Activated CD8-positive, alpha-beta T cell treated with anti-CD3 and anti-CD28 coated beads, Interleukin-2, amount 10 ng/mL, durations not matched to agents 7 days and 5 days (primary cell): ENCODE measurements at regions not wholly inside any gene's neighbourhood (a gene's known extent, or its start where the extent isn't known, plus 50 kb on each side); places are given as distances from the start of the nearest gene placed in this dataset.

ENCODE experiments used
- ATAC-seq: fragments of 150-1000 bp; cut with Tn5 transposase; one replicate; pipeline ENCODE4 v1.10.0; 2021; ENCODE audit warnings: moderate library complexity
- CTCF ChIA-PET: fragments of 350-600 bp; sonication (Branson Sonifier 250); formaldehyde crosslinking; loops from one replicate; lab custom pipeline; 2021; ENCODE audit warnings: antibody characterized with exemption; lab: Charles Lee
- POLR2A ChIA-PET: fragments of 350-600 bp; sonication (Branson Sonifier 250); formaldehyde crosslinking; loops from one replicate; lab custom pipeline; 2021; ENCODE audit warnings: antibody characterized with exemption; lab: Charles Lee
- DNase-seq: peaks from one replicate; pipeline ENCODE4 v3.0.0-alpha.2; 2020
- H3K27ac Mint-ChIP-seq: one replicate; pipeline ENCODE4 v1.8.0; 2021; ENCODE audit warnings: mild to moderate bottlenecking, mixed read lengths
- H3K27me3 Mint-ChIP-seq: one replicate; pipeline ENCODE4 v1.8.0; 2021; ENCODE audit warnings: low read depth, mixed read lengths
- H3K36me3 Mint-ChIP-seq: one replicate; pipeline ENCODE4 v1.8.0; 2021; ENCODE audit warnings: low read depth, mixed read lengths
- H3K4me1 Mint-ChIP-seq: one replicate; pipeline ENCODE4 v1.8.0; 2021; ENCODE audit warnings: low read depth, mixed read lengths
- H3K4me3 Mint-ChIP-seq: one replicate; pipeline ENCODE4 v1.8.0; 2021; ENCODE audit warnings: mild to moderate bottlenecking, mixed read lengths
- H3K9me3 Mint-ChIP-seq: one replicate; pipeline ENCODE4 v1.8.0; 2022; ENCODE audit warnings: mixed read lengths; ENCODE audit not compliant: insufficient read depth

GRCh38 chr14:56023661-56024081 lies 94.5 kb upstream of the PELI2 start:
- H3K4me3 Mint-ChIP-seq, result no peak overlapping the region
- no peaks in the 10 kb centered on the region for H3K4me1 Mint-ChIP-seq
- ChIA-PET POLR2A (no interaction called here), CTCF (no interaction called here)
- peaks cover 8% of the 10 kb centered on the region for H3K9me3 Mint-ChIP-seq
- H3K27ac Mint-ChIP-seq, result no peak overlapping the region
- no peaks in the 10 kb centered on the region for H3K36me3 Mint-ChIP-seq
- ATAC-seq, result no peak
- H3K27me3 Mint-ChIP-seq, result peaks cover 14% of the 10 kb centered on the region
- DNase-seq, result no peak

GRCh38 chr14:56025191-56025590 lies 93.0 kb upstream of the PELI2 start:
- DNase-seq (no peak), ATAC-seq (no peak)
- ChIA-PET POLR2A (no interaction called here), CTCF (no interaction called here)
- H3K36me3 Mint-ChIP-seq, result no peaks in the 10 kb centered on the region
- no peak overlapping the region for H3K27ac Mint-ChIP-seq
- no peaks in the 10 kb centered on the region for H3K4me1 Mint-ChIP-seq
- H3K9me3 Mint-ChIP-seq, result peaks cover 1% of the 10 kb centered on the region
- no peak overlapping the region for H3K4me3 Mint-ChIP-seq
- peaks cover 23% of the 10 kb centered on the region for H3K27me3 Mint-ChIP-seq

GRCh38 chr14:56026506-56026905 lies 91.7 kb upstream of the PELI2 start:
- Mint-ChIP-seq H3K9me3 (no peaks in the 10 kb centered on the region), H3K4me1 (no peaks in the 10 kb centered on the region), H3K27ac (no peak overlapping the region), H3K36me3 (no peaks in the 10 kb centered on the region), H3K27me3 (peaks cover 28% of the 10 kb centered on the region), H3K4me3 (no peak overlapping the region)
- no peak for ATAC-seq
- ChIA-PET CTCF (no interaction called here), POLR2A (no interaction called here)
- no peak for DNase-seq

- POLR2A ChIA-PET, result no interaction called here
- CTCF ChIA-PET, result no interaction called here
- peaks cover 28% of the 10 kb centered on the region for H3K27me3 Mint-ChIP-seq
- no peak overlapping the region for H3K4me3 Mint-ChIP-seq
- DNase-seq (no peak), ATAC-seq (no peak)
- no peaks in the 10 kb centered on the region for H3K4me1 Mint-ChIP-seq
- H3K36me3 Mint-ChIP-seq, result no peaks in the 10 kb centered on the region
- no peaks in the 10 kb centered on the region for H3K9me3 Mint-ChIP-seq
- H3K27ac Mint-ChIP-seq, result no peak overlapping the region
Observed at GRCh38 chr14:56027421-56027820, 90.8 kb upstream of the PELI2 start.

GRCh38 chr14:56027916-56028712 lies 90.1 kb upstream of the PELI2 start:
- Mint-ChIP-seq H3K27ac (no peak overlapping the region), H3K4me3 (no peak overlapping the region), H3K4me1 (no peaks in the 10 kb centered on the region), H3K9me3 (no peaks in the 10 kb centered on the region), H3K27me3 (peaks cover 31% of the 10 kb centered on the region), H3K36me3 (no peaks in the 10 kb centered on the region)
- POLR2A ChIA-PET, result no interaction called here
- no peak for ATAC-seq
- CTCF ChIA-PET, result no interaction called here
- no peak for DNase-seq

- Mint-ChIP-seq H3K36me3 (no peaks in the 10 kb centered on the region), H3K9me3 (no peaks in the 10 kb centered on the region), H3K27me3 (peaks cover 12% of the 10 kb centered on the region), H3K4me3 (no peak overlapping the region), H3K27ac (no peak overlapping the region), H3K4me1 (no peaks in the 10 kb centered on the region)
- DNase-seq (no peak), ATAC-seq (no peak)
- POLR2A ChIA-PET, result no interaction called here
- CTCF ChIA-PET, result no interaction called here
Observed at GRCh38 chr14:56036353-56036752, 81.9 kb upstream of the PELI2 start.

- Mint-ChIP-seq H3K27me3 (peaks cover 11% of the 10 kb centered on the region), H3K9me3 (no peaks in the 10 kb centered on the region), H3K4me3 (no peak overlapping the region), H3K27ac (no peak overlapping the region), H3K36me3 (no peaks in the 10 kb centered on the region), H3K4me1 (no peaks in the 10 kb centered on the region)
- CTCF ChIA-PET, result no interaction called here
- DNase-seq (no peak), ATAC-seq (no peak)
- POLR2A ChIA-PET, result no interaction called here
Observed at GRCh38 chr14:56040121-56040520, 78.1 kb upstream of the PELI2 start.

GRCh38 chr14:56044196-56044595 lies 74.0 kb upstream of the PELI2 start:
- Mint-ChIP-seq H3K27me3 (peaks cover 9% of the 10 kb centered on the region), H3K36me3 (no peaks in the 10 kb centered on the region), H3K4me1 (no peaks in the 10 kb centered on the region), H3K9me3 (no peaks in the 10 kb centered on the region), H3K4me3 (no peak overlapping the region), H3K27ac (no peak overlapping the region)
- no peak for DNase-seq
- no peak for ATAC-seq
- POLR2A ChIA-PET, result no interaction called here
- CTCF ChIA-PET, result no interaction called here

GRCh38 chr14:56046546-56046945 lies 71.7 kb upstream of the PELI2 start:
- no peaks in the 10 kb centered on the region for H3K4me1 Mint-ChIP-seq
- H3K27me3 Mint-ChIP-seq, result peaks cover 10% of the 10 kb centered on the region
- H3K36me3 Mint-ChIP-seq, result no peaks in the 10 kb centered on the region
- H3K9me3 Mint-ChIP-seq, result no peaks in the 10 kb centered on the region
- H3K27ac Mint-ChIP-seq, result no peak overlapping the region
- DNase-seq (no peak), ATAC-seq (no peak)
- H3K4me3 Mint-ChIP-seq, result no peak overlapping the region
- ChIA-PET POLR2A (interaction anchor here (0.6 kb wide), 1 partner anchor 505 kb away, joined by 7 read pairs; no protein-coding TSS in a partner anchor), CTCF (interaction anchor here (1.0 to 1.4 kb wide), 4 partner anchors 11 to 203 kb away, joined by 3 read pairs; no protein-coding TSS in a partner anchor)

- H3K4me3 Mint-ChIP-seq, result no peak overlapping the region
- DNase-seq, result no peak
- ATAC-seq, result no peak
- no peaks in the 10 kb centered on the region for H3K36me3 Mint-ChIP-seq
- peaks cover 13% of the 10 kb centered on the region for H3K27me3 Mint-ChIP-seq
- H3K27ac Mint-ChIP-seq, result no peak overlapping the region
- POLR2A ChIA-PET, result interaction anchor here (0.6 kb wide), 1 partner anchor 506 kb away, joined by 7 read pairs; no protein-coding TSS in a partner anchor
- no peaks in the 10 kb centered on the region for H3K9me3 Mint-ChIP-seq
- CTCF ChIA-PET, result interaction anchor here (1.0 to 1.4 kb wide), 3 partner anchors 10 to 203 kb away, joined by 3 read pairs; no protein-coding TSS in a partner anchor
- H3K4me1 Mint-ChIP-seq, result no peaks in the 10 kb centered on the region
Observed at GRCh38 chr14:56046996-56047395, 71.2 kb upstream of the PELI2 start.

GRCh38 chr14:56049536-56049935 lies 68.7 kb upstream of the PELI2 start:
- ChIA-PET CTCF (no interaction called here), POLR2A (no interaction called here)
- no peak for ATAC-seq
- H3K27me3 Mint-ChIP-seq, result peaks cover 16% of the 10 kb centered on the region
- no peak overlapping the region for H3K4me3 Mint-ChIP-seq
- no peak overlapping the region for H3K27ac Mint-ChIP-seq
- H3K36me3 Mint-ChIP-seq, result no peaks in the 10 kb centered on the region
- H3K4me1 Mint-ChIP-seq, result no peaks in the 10 kb centered on the region
- no peaks in the 10 kb centered on the region for H3K9me3 Mint-ChIP-seq
- DNase-seq, result no peak

- ChIA-PET CTCF (no interaction called here), POLR2A (no interaction called here)
- ATAC-seq, result no peak
Observed at GRCh38 chr14:56055511-56055910, 62.7 kb upstream of the PELI2 start.

More at GRCh38 chr14:56055511-56055910, 62.7 kb upstream of the PELI2 start:
- Mint-ChIP-seq H3K4me3 (no peak overlapping the region), H3K4me1 (no peaks in the 10 kb centered on the region), H3K27ac (no peak overlapping the region), H3K36me3 (no peaks in the 10 kb centered on the region), H3K9me3 (no peaks in the 10 kb centered on the region), H3K27me3 (peaks cover 25% of the 10 kb centered on the region)
- DNase-seq, result no peak
